ENCODE measurements at regions not wholly inside any gene's neighbourhood (a gene's known extent, or its start where the extent isn't known, plus 50 kb on each side); places are given as distances from the start of the nearest gene placed in this dataset.
A peak's percentile ranks its signal among the peaks of the same experiment; 100 is the strongest.

- DNase-seq = no peak
Measured at GRCh38 chr5:152337484-152337883, 67.6 kb downstream of the NMUR2 start.

- no peak for DNase-seq
Measured at GRCh38 chr5:152335461-152335860, 69.6 kb downstream of the NMUR2 start.

GRCh38 chr5:152332716-152333460 is 72.2 kb downstream of the NMUR2 start:
- DNase-seq = peak; percentile 81

- DNase-seq = no peak
Measured at GRCh38 chr5:152331718-152332117, 73.4 kb downstream of the NMUR2 start.

- no peak for DNase-seq
Measured at GRCh38 chr5:152331006-152331405, 74.1 kb downstream of the NMUR2 start.

GRCh38 chr5:152329761-152330283 is 75.3 kb downstream of the NMUR2 start:
- peak; percentile 65 for DNase-seq

GRCh38 chr5:152329207-152329606 is 75.9 kb downstream of the NMUR2 start:
- DNase-seq = peak; percentile 79

- DNase-seq = no peak
Measured at GRCh38 chr5:152315942-152316341, 89.1 kb downstream of the NMUR2 start.

GRCh38 chr5:152314196-152314829 is 90.8 kb downstream of the NMUR2 start:
- DNase-seq = no peak

- no peak for DNase-seq
Measured at GRCh38 chr5:152309926-152310450, 95.1 kb downstream of the NMUR2 start.

- no peak for DNase-seq
Measured at GRCh38 chr5:152306386-152306785, 98.7 kb downstream of the NMUR2 start.

- DNase-seq = no peak
Measured at GRCh38 chr5:152305525-152305924, 99.6 kb downstream of the NMUR2 start.

- no peak for DNase-seq
Measured at GRCh38 chr5:152303841-152304240, 101.2 kb downstream of the NMUR2 start.

GRCh38 chr5:152297866-152298265 is 107.2 kb downstream of the NMUR2 start:
- DNase-seq = no peak

GRCh38 chr5:152293189-152293588 is 111.9 kb downstream of the NMUR2 start:
- DNase-seq = no peak

- no peak for DNase-seq
Measured at GRCh38 chr5:152290181-152290580, 114.9 kb downstream of the NMUR2 start.

GRCh38 chr5:152288917-152289595 is 116.0 kb downstream of the NMUR2 start:
- DNase-seq = no peak

- no peak for DNase-seq
Measured at GRCh38 chr5:152288499-152288898, 116.6 kb downstream of the NMUR2 start.

- DNase-seq = no peak
Measured at GRCh38 chr5:152285764-152286163, 119.3 kb downstream of the NMUR2 start.

GRCh38 chr5:152282331-152282730 is 122.7 kb downstream of the NMUR2 start:
- no peak for DNase-seq

- no peak for DNase-seq
Measured at GRCh38 chr5:152277936-152278335, 127.1 kb downstream of the NMUR2 start.

- DNase-seq = no peak
Measured at GRCh38 chr5:152274224-152274623, 130.9 kb downstream of the NMUR2 start.

GRCh38 chr5:152271420-152271819 is 133.7 kb downstream of the NMUR2 start:
- peak; percentile 60 for DNase-seq

GRCh38 chr5:152270096-152270495 is 135.0 kb downstream of the NMUR2 start:
- DNase-seq = no peak
